Vagina (tissue), 2 donors: ENCODE measurements at regions not wholly inside any gene's neighbourhood (a gene's known extent, or its start where the extent isn't known, plus 50 kb on each side); places are given as distances from the start of the nearest gene placed in this dataset.

Source experiments
- POLR2A ChIP-seq, 2 donors: fragments of 450-650 bp; IDR thresholded peaks; one replicate each; pipeline ENCODE4 v1.6.1; 2017; ENCODE audit warnings: antibody characterized with exemption in 2 of 2, mild to moderate bottlenecking in 2 of 2, moderate library complexity in 2 of 2
- POLR2AphosphoS5 ChIP-seq, 2 donors: sonication (generic); formaldehyde crosslinking; IDR thresholded peaks; one replicate each; pipeline ENCODE4 v1.9.0; 2017; ENCODE audit warnings: antibody characterized with exemption in 2 of 2, mild to moderate bottlenecking in 2 of 2, low read depth in 1 of 2; ENCODE audit not compliant: insufficient read depth in 1 of 2
- TF ChIP-seq, protein P1 (sequence below), 3 experiments: fragments of 450-650 bp in 2 of 3; fragments of 200-600 bp in 1 of 3; sonication (generic) in 1 of 3; IDR thresholded peaks; one replicate each; pipeline ENCODE4 v1.5.1; 2017 to 2019; ENCODE audit warnings: antibody characterized with exemption in 3 of 3, mild to moderate bottlenecking in 2 of 3, moderate library complexity in 2 of 3

DNA sequence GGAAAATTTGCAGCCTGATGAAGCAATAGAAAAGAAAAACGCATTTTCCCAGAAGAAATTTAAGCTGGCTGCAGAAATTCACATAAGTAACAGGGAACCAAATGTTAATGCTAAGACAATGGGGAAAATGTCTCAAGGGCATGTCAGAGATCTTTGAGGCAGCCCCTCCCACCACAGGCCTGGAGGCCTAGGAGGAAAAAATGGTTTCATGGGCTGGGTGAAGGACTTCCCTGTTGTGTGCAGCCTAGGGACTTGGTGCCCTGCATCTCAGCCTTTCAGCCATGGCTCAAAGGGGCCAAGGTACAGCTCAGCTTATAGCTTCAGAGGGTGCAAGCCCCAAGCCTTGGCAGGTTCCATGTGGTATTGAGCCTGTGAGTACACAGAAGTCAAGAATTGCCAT is 476.1 kb upstream of the DPP6 start:
- TF ChIP-seq, protein P1, sequence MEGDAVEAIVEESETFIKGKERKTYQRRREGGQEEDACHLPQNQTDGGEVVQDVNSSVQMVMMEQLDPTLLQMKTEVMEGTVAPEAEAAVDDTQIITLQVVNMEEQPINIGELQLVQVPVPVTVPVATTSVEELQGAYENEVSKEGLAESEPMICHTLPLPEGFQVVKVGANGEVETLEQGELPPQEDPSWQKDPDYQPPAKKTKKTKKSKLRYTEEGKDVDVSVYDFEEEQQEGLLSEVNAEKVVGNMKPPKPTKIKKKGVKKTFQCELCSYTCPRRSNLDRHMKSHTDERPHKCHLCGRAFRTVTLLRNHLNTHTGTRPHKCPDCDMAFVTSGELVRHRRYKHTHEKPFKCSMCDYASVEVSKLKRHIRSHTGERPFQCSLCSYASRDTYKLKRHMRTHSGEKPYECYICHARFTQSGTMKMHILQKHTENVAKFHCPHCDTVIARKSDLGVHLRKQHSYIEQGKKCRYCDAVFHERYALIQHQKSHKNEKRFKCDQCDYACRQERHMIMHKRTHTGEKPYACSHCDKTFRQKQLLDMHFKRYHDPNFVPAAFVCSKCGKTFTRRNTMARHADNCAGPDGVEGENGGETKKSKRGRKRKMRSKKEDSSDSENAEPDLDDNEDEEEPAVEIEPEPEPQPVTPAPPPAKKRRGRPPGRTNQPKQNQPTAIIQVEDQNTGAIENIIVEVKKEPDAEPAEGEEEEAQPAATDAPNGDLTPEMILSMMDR (IDR thresholded peaks at IDR 0.05): no peak
- TF ChIP-seq POLR2A (IDR thresholded peaks at IDR 0.05) (no peak), POLR2AphosphoS5 (IDR thresholded peaks at IDR 0.05; ENCODE audit: insufficient read depth in 1 of 2, low read depth in 1 of 2) (no peak)
